ENCODE measurements at regions not wholly inside any gene's neighbourhood (a gene's known extent, or its start where the extent isn't known, plus 50 kb on each side); places are given as distances from the start of the nearest gene placed in this dataset.

GRCh38 chr5:66469684-66470083 lies 126.5 kb upstream of the MAST4 start:
- Histone ChIP-seq H3K27ac (ENCODE audit: low read depth, low read length) (no peak overlapping the region), H3K4me2 (ENCODE audit: low read length) (no peak overlapping the region), H3K4me3 (ENCODE audit: insufficient read depth, low read depth, low read length) (no peak overlapping the region), H3K9me3 (ENCODE audit: insufficient read depth, low read depth, low read length) (no peaks in the 10 kb centered on the region), H3K4me1 (ENCODE audit: insufficient read depth, low read length) (no peaks in the 10 kb centered on the region), H2AFZ (ENCODE audit: low read depth, low read length) (no peak overlapping the region), H3K79me2 (ENCODE audit: insufficient read depth, low read length) (no peaks in the 10 kb centered on the region), H3K27me3 (ENCODE audit: insufficient read depth, low read length) (no peaks in the 10 kb centered on the region), H3K36me3 (ENCODE audit: insufficient read depth, low read length) (no peaks in the 10 kb centered on the region), H3K9ac (ENCODE audit: low read length) (no peak overlapping the region), H4K20me1 (ENCODE audit: insufficient read depth, low read length) (no peaks in the 10 kb centered on the region)
- Mint-ChIP-seq H3K9me3 (ENCODE audit: unreplicated experiment) (peaks cover 12% of the 10 kb centered on the region), H3K27me3 (ENCODE audit: low read depth, unreplicated experiment) (no peaks in the 10 kb centered on the region), H3K4me3 (ENCODE audit: unreplicated experiment) (no peak overlapping the region), H3K27ac (ENCODE audit: unreplicated experiment) (no peak overlapping the region), H3K4me1 (ENCODE audit: low read depth, unreplicated experiment) (no peaks in the 10 kb centered on the region), H3K36me3 (ENCODE audit: low read depth, unreplicated experiment) (no peaks in the 10 kb centered on the region)
- FAIRE-seq = no peak
- no peak for DNase-seq (ENCODE audit: low read depth)
- TF ChIP-seq EZH2 (IDR thresholded peaks at IDR 0.05; ENCODE audit: insufficient read depth, low read length) (no peak), CTCF (IDR thresholded peaks at IDR 0.05; ENCODE audit: insufficient read depth, low read depth, low read length) (no peak)

- no peak overlapping the region for H3K4me3 Mint-ChIP-seq (ENCODE audit: unreplicated experiment)
- H3K27ac Mint-ChIP-seq (ENCODE audit: unreplicated experiment) = no peak overlapping the region
- no peaks in the 10 kb centered on the region for H3K36me3 Mint-ChIP-seq (ENCODE audit: low read depth, unreplicated experiment)
- H3K4me2 ChIP-seq (ENCODE audit: low read length) = no peak overlapping the region
- no peak overlapping the region for H3K4me3 ChIP-seq (ENCODE audit: insufficient read depth, low read depth, low read length)
- H3K9ac ChIP-seq (ENCODE audit: low read length) = no peak overlapping the region
- DNase-seq (ENCODE audit: low read depth) (no peak), FAIRE-seq (no peak)
- no peaks in the 10 kb centered on the region for H4K20me1 ChIP-seq (ENCODE audit: insufficient read depth, low read length)
- H3K27me3 ChIP-seq (ENCODE audit: insufficient read depth, low read length) = no peaks in the 10 kb centered on the region
- no peaks in the 10 kb centered on the region for H3K79me2 ChIP-seq (ENCODE audit: insufficient read depth, low read length)
- no peak overlapping the region for H3K27ac ChIP-seq (ENCODE audit: low read depth, low read length)
- no peak for TF ChIP-seq EZH2 (IDR thresholded peaks at IDR 0.05; ENCODE audit: insufficient read depth, low read length)
- TF ChIP-seq CTCF (IDR thresholded peaks at IDR 0.05; ENCODE audit: insufficient read depth, low read depth, low read length) = no peak
- H3K9me3 Mint-ChIP-seq (ENCODE audit: unreplicated experiment) = peaks cover 6% of the 10 kb centered on the region
- H3K9me3 ChIP-seq (ENCODE audit: insufficient read depth, low read depth, low read length) = no peaks in the 10 kb centered on the region
- H3K4me1 Mint-ChIP-seq (ENCODE audit: low read depth, unreplicated experiment) = no peaks in the 10 kb centered on the region
- no peaks in the 10 kb centered on the region for H3K4me1 ChIP-seq (ENCODE audit: insufficient read depth, low read length)
- H3K36me3 ChIP-seq (ENCODE audit: insufficient read depth, low read length) = no peaks in the 10 kb centered on the region
- no peaks in the 10 kb centered on the region for H3K27me3 Mint-ChIP-seq (ENCODE audit: low read depth, unreplicated experiment)
- H2AFZ ChIP-seq (ENCODE audit: low read depth, low read length) = no peak overlapping the region
These were observed 124.2 kb upstream of the MAST4 start for GRCh38 chr5:66472010-66472409.

- Histone ChIP-seq H3K4me1 (ENCODE audit: insufficient read depth, low read length) (no peaks in the 10 kb centered on the region), H3K27ac (ENCODE audit: low read depth, low read length) (no peak overlapping the region), H3K4me3 (ENCODE audit: insufficient read depth, low read depth, low read length) (no peak overlapping the region), H3K4me2 (ENCODE audit: low read length) (no peak overlapping the region), H2AFZ (ENCODE audit: low read depth, low read length) (no peak overlapping the region), H4K20me1 (ENCODE audit: insufficient read depth, low read length) (no peaks in the 10 kb centered on the region), H3K27me3 (ENCODE audit: insufficient read depth, low read length) (no peaks in the 10 kb centered on the region), H3K9ac (ENCODE audit: low read length) (no peak overlapping the region), H3K9me3 (ENCODE audit: insufficient read depth, low read depth, low read length) (no peaks in the 10 kb centered on the region), H3K36me3 (ENCODE audit: insufficient read depth, low read length) (no peaks in the 10 kb centered on the region), H3K79me2 (ENCODE audit: insufficient read depth, low read length) (no peaks in the 10 kb centered on the region)
- H3K4me3 Mint-ChIP-seq (ENCODE audit: unreplicated experiment) = no peak overlapping the region
- no peaks in the 10 kb centered on the region for H3K36me3 Mint-ChIP-seq (ENCODE audit: low read depth, unreplicated experiment)
- H3K9me3 Mint-ChIP-seq (ENCODE audit: unreplicated experiment) = peaks cover 3% of the 10 kb centered on the region
- TF ChIP-seq EZH2 (IDR thresholded peaks at IDR 0.05; ENCODE audit: insufficient read depth, low read length) (no peak), CTCF (IDR thresholded peaks at IDR 0.05; ENCODE audit: insufficient read depth, low read depth, low read length) (no peak)
- FAIRE-seq (no peak), DNase-seq (ENCODE audit: low read depth) (no peak)
- H3K27me3 Mint-ChIP-seq (ENCODE audit: low read depth, unreplicated experiment) = no peaks in the 10 kb centered on the region
- no peaks in the 10 kb centered on the region for H3K4me1 Mint-ChIP-seq (ENCODE audit: low read depth, unreplicated experiment)
- no peak overlapping the region for H3K27ac Mint-ChIP-seq (ENCODE audit: unreplicated experiment)
These were observed 120.5 kb upstream of the MAST4 start for GRCh38 chr5:66475731-66476130.

Data from astrocyte (in vitro differentiated cells and primary cell).